Neuron (in vitro differentiated cells): ENCODE measurements at regions not wholly inside any gene's neighbourhood (a gene's known extent, or its start where the extent isn't known, plus 50 kb on each side); places are given as distances from the start of the nearest gene placed in this dataset.
"Not testable (repeated sequence)": the region's sequence is repeated elsewhere in the genome, so short reads cannot be mapped to it uniquely, and the experiment has no call there.

Experiments used
- H2AFZ ChIP-seq: one replicate; pipeline ENCODE4 v1.6.1; 2013; ENCODE audit warnings: low read depth, mild to moderate bottlenecking, inconsistent platforms, low read length, moderate library complexity
- H3K27me3 ChIP-seq: one replicate; pipeline ENCODE4 v1.6.1; 2013; ENCODE audit warnings: low read length; ENCODE audit not compliant: insufficient read depth
- H3K36me3 ChIP-seq: one replicate; pipeline ENCODE4 v1.6.1; 2013; ENCODE audit warnings: low read length; ENCODE audit not compliant: insufficient read depth
- H3K4me1 ChIP-seq: one replicate; pipeline ENCODE4 v1.6.1; 2013; ENCODE audit warnings: low read length; ENCODE audit not compliant: insufficient read depth
- H3K4me3 ChIP-seq: 2 replicates; pipeline ENCODE4 v1.5.1; 2013; ENCODE audit warnings: mild to moderate bottlenecking, low read length, moderate library complexity
- H3K9me3 ChIP-seq: one replicate; pipeline ENCODE4 v1.6.1; 2013; ENCODE audit warnings: low read length

- no peaks in the 10 kb centered on the region for H3K36me3 ChIP-seq
- H3K4me3 ChIP-seq, result no peak overlapping the region
- H2AFZ ChIP-seq, result no peak overlapping the region
- H3K9me3 ChIP-seq, result no peaks in the 10 kb centered on the region
- H3K4me1 ChIP-seq, result no peaks in the 10 kb centered on the region
- H3K27me3 ChIP-seq, result no peaks in the 10 kb centered on the region
Measured at GRCh38 chr7:81236560-81236959, 317.7 kb upstream of the SEMA3C start.

- H3K4me1 ChIP-seq, result no peaks in the 10 kb centered on the region
- no peak overlapping the region for H3K4me3 ChIP-seq
- no peaks in the 10 kb centered on the region for H3K9me3 ChIP-seq
- H3K27me3 ChIP-seq, result no peaks in the 10 kb centered on the region
- no peak overlapping the region for H2AFZ ChIP-seq
- H3K36me3 ChIP-seq, result no peaks in the 10 kb centered on the region
Measured at GRCh38 chr7:81235997-81236396, 317.1 kb upstream of the SEMA3C start.

- Histone ChIP-seq H3K4me3 (no peak overlapping the region), H3K4me1 (no peaks in the 10 kb centered on the region), H2AFZ (no peak overlapping the region), H3K9me3 (no peaks in the 10 kb centered on the region), H3K36me3 (no peaks in the 10 kb centered on the region), H3K27me3 (no peaks in the 10 kb centered on the region)
Measured at GRCh38 chr7:81234896-81235295, 316.0 kb upstream of the SEMA3C start.

- no peak overlapping the region for H2AFZ ChIP-seq
- no peaks in the 10 kb centered on the region for H3K9me3 ChIP-seq
- H3K36me3 ChIP-seq, result no peaks in the 10 kb centered on the region
- H3K4me1 ChIP-seq, result no peaks in the 10 kb centered on the region
- H3K4me3 ChIP-seq, result no peak overlapping the region
- H3K27me3 ChIP-seq, result no peaks in the 10 kb centered on the region
Measured at GRCh38 chr7:81233208-81233940, 314.5 kb upstream of the SEMA3C start.

- Histone ChIP-seq H3K27me3 (no peaks in the 10 kb centered on the region), H2AFZ (no peak overlapping the region), H3K4me3 (no peak overlapping the region), H3K4me1 (no peaks in the 10 kb centered on the region), H3K9me3 (no peaks in the 10 kb centered on the region), H3K36me3 (no peaks in the 10 kb centered on the region)
Measured at GRCh38 chr7:81232084-81232799, 313.4 kb upstream of the SEMA3C start.

GRCh38 chr7:81231301-81231838, 312.5 kb upstream of the SEMA3C start:
- no peaks in the 10 kb centered on the region for H3K27me3 ChIP-seq
- no peak overlapping the region for H3K4me3 ChIP-seq
- H3K9me3 ChIP-seq, result no peaks in the 10 kb centered on the region
- H2AFZ ChIP-seq, result no peak overlapping the region
- no peaks in the 10 kb centered on the region for H3K4me1 ChIP-seq
- H3K36me3 ChIP-seq, result no peaks in the 10 kb centered on the region

- no peak overlapping the region for H2AFZ ChIP-seq
- no peaks in the 10 kb centered on the region for H3K27me3 ChIP-seq
- no peaks in the 10 kb centered on the region for H3K36me3 ChIP-seq
Measured at GRCh38 chr7:81226234-81226633, 307.4 kb upstream of the SEMA3C start.

GRCh38 chr7:81222692-81223091, 303.8 kb upstream of the SEMA3C start:
- not testable (repeated sequence) for H3K36me3 ChIP-seq, H2AFZ ChIP-seq, H3K4me3 ChIP-seq, H3K27me3 ChIP-seq, H3K4me1 ChIP-seq, H3K9me3 ChIP-seq

More at GRCh38 chr7:81226234-81226633, 307.4 kb upstream of the SEMA3C start:
- peaks cover 1% of the 10 kb centered on the region for H3K9me3 ChIP-seq
- no peak overlapping the region for H3K4me3 ChIP-seq
- H3K4me1 ChIP-seq, result no peaks in the 10 kb centered on the region

GRCh38 chr7:81221527-81222217, 302.8 kb upstream of the SEMA3C start:
- Histone ChIP-seq H3K4me1 (no peaks in the 10 kb centered on the region), H2AFZ (no peak overlapping the region), H3K36me3 (no peaks in the 10 kb centered on the region), H3K4me3 (no peak overlapping the region), H3K27me3 (no peaks in the 10 kb centered on the region), H3K9me3 (peaks cover 1% of the 10 kb centered on the region)

GRCh38 chr7:81218480-81219106, 299.7 kb upstream of the SEMA3C start:
- peaks cover 1% of the 10 kb centered on the region for H3K9me3 ChIP-seq
- no peaks in the 10 kb centered on the region for H3K36me3 ChIP-seq
- H3K4me1 ChIP-seq, result no peaks in the 10 kb centered on the region
- H3K4me3 ChIP-seq, result no peak overlapping the region
- no peak overlapping the region for H2AFZ ChIP-seq
- H3K27me3 ChIP-seq, result no peaks in the 10 kb centered on the region

GRCh38 chr7:81213394-81213793, 294.5 kb upstream of the SEMA3C start:
- Histone ChIP-seq H3K4me1 (no peaks in the 10 kb centered on the region), H2AFZ (no peak overlapping the region), H3K36me3 (no peaks in the 10 kb centered on the region), H3K4me3 (no peak overlapping the region), H3K9me3 (no peaks in the 10 kb centered on the region), H3K27me3 (no peaks in the 10 kb centered on the region)

- Histone ChIP-seq H3K4me3 (no peak overlapping the region), H2AFZ (no peak overlapping the region), H3K9me3 (no peaks in the 10 kb centered on the region), H3K4me1 (no peaks in the 10 kb centered on the region), H3K36me3 (no peaks in the 10 kb centered on the region), H3K27me3 (no peaks in the 10 kb centered on the region)
Measured at GRCh38 chr7:81211934-81212320, 293.1 kb upstream of the SEMA3C start.
